CD14-positive monocyte (primary cell): ENCODE measurements at regions not wholly inside any gene's neighbourhood (a gene's known extent, or its start where the extent isn't known, plus 50 kb on each side); places are given as distances from the start of the nearest gene placed in this dataset.

Source experiments
- DNase-seq, 3 donors: peaks; one replicate each; pipeline ENCODE4 v3.0.0-alpha.2; 2011 to 2022
- H2AFZ ChIP-seq: 2 replicates; pipeline ENCODE4 v1.6.0; 2012; ENCODE audit warnings: mild to moderate bottlenecking, low read depth, low read length, inconsistent platforms; ENCODE audit not compliant: insufficient read depth, poor library complexity, severe bottlenecking
- H3K27ac ChIP-seq, 2 donors: 1 replicate in 1 of 2; 2 replicates in 1 of 2; pipeline ENCODE4 v1.5.1; 2012 to 2013; ENCODE audit warnings: low read length in 2 of 2, control low read depth in 1 of 2, inconsistent platforms in 1 of 2, low read depth in 1 of 2, mild to moderate bottlenecking in 1 of 2
- H3K27me3 ChIP-seq, 2 donors: one replicate each; pipeline versions ENCODE4 v1.6.0 to v1.6.1; 2011 to 2013; ENCODE audit warnings: low read length in 2 of 2; ENCODE audit not compliant: control insufficient read depth in 2 of 2, insufficient read depth in 2 of 2
- H3K36me3 ChIP-seq, 2 donors: replicated peaks in 1 of 2; 1 replicate in 1 of 2; 2 replicates in 1 of 2; pipeline versions ENCODE4 v1.5.1 to v1.6.1; 2012 to 2013; ENCODE audit warnings: low read length in 2 of 2, control low read depth in 1 of 2, inconsistent platforms in 1 of 2, mild to moderate bottlenecking in 1 of 2; ENCODE audit not compliant: insufficient read depth in 2 of 2, control insufficient read depth in 1 of 2
- H3K4me1 ChIP-seq, 2 donors: 1 replicate in 1 of 2; 2 replicates in 1 of 2; pipeline versions ENCODE4 v1.5.1 to v1.6.1; 2012 to 2013; ENCODE audit warnings: low read length in 2 of 2, control low read depth in 1 of 2, inconsistent platforms in 1 of 2, mild to moderate bottlenecking in 1 of 2, moderate library complexity in 1 of 2; ENCODE audit not compliant: insufficient read depth in 2 of 2, control insufficient read depth in 1 of 2
- H3K4me2 ChIP-seq: replicated peaks from 2 replicates; pipeline ENCODE3; 2012; ENCODE audit warnings: low read length, moderate library complexity, mild to moderate bottlenecking; ENCODE audit not compliant: poor library complexity, severe bottlenecking; ENCODE audit errors: extremely low read depth
- H3K4me3 ChIP-seq, 3 experiments: fragments of 200-600 bp in 1 of 3; sonication (generic) in 1 of 3; replicated peaks in 1 of 3; 1 replicate in 2 of 3; 2 replicates in 1 of 3; pipeline ENCODE4 v1.5.1; 2011 to 2013; ENCODE audit warnings: low read length in 3 of 3, mild to moderate bottlenecking in 3 of 3, control low read depth in 2 of 3, low read depth in 2 of 3, inconsistent platforms in 1 of 3, moderate library complexity in 1 of 3
- H3K79me2 ChIP-seq: 2 replicates; pipeline ENCODE4 v1.6.0; 2012; ENCODE audit warnings: mild to moderate bottlenecking, control low read depth, inconsistent platforms, low read length, moderate library complexity; ENCODE audit not compliant: insufficient read depth
- H3K9ac ChIP-seq: 2 replicates; pipeline ENCODE4 v1.6.0; 2017; ENCODE audit warnings: low read length, mild to moderate bottlenecking; ENCODE audit not compliant: insufficient read depth, poor library complexity, severe bottlenecking
- H3K9me3 ChIP-seq, 2 donors: replicated peaks in 1 of 2; 1 replicate in 1 of 2; 2 replicates in 1 of 2; pipeline versions ENCODE4 v1.5.1 to v1.6.1; 2012 to 2013; ENCODE audit warnings: low read length in 2 of 2, control low read depth in 1 of 2; ENCODE audit not compliant: control insufficient read depth in 1 of 2, insufficient read depth in 1 of 2
- H4K20me1 ChIP-seq: 2 replicates; pipeline ENCODE4 v1.6.0; 2012; ENCODE audit warnings: mild to moderate bottlenecking, low read length, control low read depth, moderate library complexity; ENCODE audit not compliant: insufficient read depth
- H3K27ac Mint-ChIP-seq, 7 donors: one replicate each; pipeline ENCODE4 v1.8.0; 2020; ENCODE audit warnings: mild to moderate bottlenecking in 7 of 7, mixed read lengths in 7 of 7, moderate library complexity in 6 of 7, inconsistent platforms in 2 of 7
- H3K27me3 Mint-ChIP-seq, 3 donors: one replicate each; pipeline ENCODE4 v1.8.0; 2021 to 2022; ENCODE audit warnings: low read depth in 3 of 3, mild to moderate bottlenecking in 3 of 3, mixed read lengths in 3 of 3, moderate library complexity in 3 of 3, inconsistent platforms in 1 of 3
- H3K36me3 Mint-ChIP-seq, 2 donors: one replicate each; pipeline ENCODE4 v1.8.0; 2020; ENCODE audit warnings: mixed read lengths in 2 of 2, inconsistent platforms in 1 of 2, mild to moderate bottlenecking in 1 of 2
- H3K4me1 Mint-ChIP-seq: one replicate; pipeline ENCODE4 v1.8.0; 2020; ENCODE audit warnings: mild to moderate bottlenecking, mixed read lengths
- H3K4me3 Mint-ChIP-seq, 2 donors: one replicate each; pipeline ENCODE4 v1.8.0; 2020; ENCODE audit warnings: mild to moderate bottlenecking in 2 of 2, mixed read lengths in 2 of 2, moderate library complexity in 1 of 2
- H3K9me3 Mint-ChIP-seq, 7 donors: one replicate each; pipeline ENCODE4 v1.8.0; 2020 to 2022; ENCODE audit warnings: mixed read lengths in 7 of 7, mild to moderate bottlenecking in 6 of 7, moderate library complexity in 6 of 7, inconsistent platforms in 2 of 7
- CTCF ChIP-seq: fragments of 200-600 bp; IDR thresholded peaks from one replicate; pipeline ENCODE4 v1.8.0; 2022; ENCODE audit warnings: antibody characterized with exemption, mild to moderate bottlenecking
- WGBS: methylation state at CpG from one replicate; pipeline ENCODE4 v1.1.5; 2013; ENCODE audit warnings: missing lambda C conversion rate; ENCODE audit not compliant: insufficient coverage; 5-methylcytosine and 5-hydroxymethylcytosine counted together
- intact Hi-C, 2 donors: fragments of 100-400 bp; cut with micrococcal nuclease; formaldehyde crosslinking; loops; one replicate each; pipeline versions ENCODE4 v1.15.0 to v1.15.1; 2023

- Mint-ChIP-seq H3K27ac (no peak overlapping the region), H3K36me3 (no peaks in the 10 kb centered on the region), H3K27me3 (peaks cover 0 to 7% (median 1%) of the 10 kb centered on the region in 3 donors), H3K4me1 (peaks cover 12% of the 10 kb centered on the region), H3K4me3 (no peak overlapping the region), H3K9me3 (no peaks in the 10 kb centered on the region)
- intact Hi-C loops, result no loop called here
- Histone ChIP-seq H3K27me3 (no peaks in the 10 kb centered on the region), H3K4me1 (no peaks in the 10 kb centered on the region), H3K27ac (no peak overlapping the region), H3K79me2 (no peaks in the 10 kb centered on the region), H4K20me1 (no peaks in the 10 kb centered on the region), H3K36me3 (no peaks in the 10 kb centered on the region), H3K4me2 (no peak overlapping the region), H3K4me3 (no peak overlapping the region), H2AFZ (no peak overlapping the region), H3K9me3 (no peaks in the 10 kb centered on the region), H3K9ac (no peak overlapping the region)
- no peak for DNase-seq
- no CpG with 5 or more reads among the region's 1 CpG for WGBS
- TF ChIP-seq CTCF, result no peak
Observed at GRCh38 chr1:115492880-115493279, 148.9 kb upstream of the VANGL1 start.

DNA sequence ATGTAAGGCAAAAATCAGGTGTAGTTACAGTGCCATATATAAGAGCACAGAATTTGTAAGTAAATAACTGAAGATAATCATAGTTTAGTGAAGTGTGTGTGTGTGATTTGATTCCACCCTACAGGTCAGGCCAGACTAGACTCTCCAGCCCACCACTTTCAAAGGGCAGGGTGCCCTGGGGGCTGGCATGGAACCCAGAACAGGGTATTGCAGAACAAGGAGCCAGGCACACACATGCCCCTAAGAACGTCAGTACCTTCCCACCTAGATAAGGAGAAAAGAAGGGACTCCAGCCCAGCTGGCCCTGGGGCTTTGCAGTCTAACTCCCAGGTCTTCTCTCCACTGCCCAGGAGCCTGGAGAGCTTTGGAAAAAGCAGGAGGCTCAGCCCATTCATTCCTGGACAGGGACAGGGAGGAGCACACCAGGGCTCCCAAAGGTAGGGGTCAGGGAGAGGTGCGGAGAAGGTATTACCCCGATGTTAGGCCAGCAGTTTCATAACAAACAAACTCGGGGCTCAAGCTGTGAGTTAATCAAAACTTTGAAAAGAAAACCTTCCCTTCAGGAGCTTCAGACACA is 149.7 kb upstream of the VANGL1 start:
- Histone ChIP-seq H3K36me3 (no peaks in the 10 kb centered on the region), H3K4me3 (no peak overlapping the region), H3K79me2 (no peaks in the 10 kb centered on the region), H2AFZ (no peak overlapping the region), H3K4me1 (no peaks in the 10 kb centered on the region), H4K20me1 (no peaks in the 10 kb centered on the region), H3K27ac (no peak overlapping the region), H3K9me3 (no peaks in the 10 kb centered on the region), H3K4me2 (no peak overlapping the region), H3K27me3 (no peaks in the 10 kb centered on the region), H3K9ac (no peak overlapping the region)
- no peak for DNase-seq
- H3K4me1 Mint-ChIP-seq, result peaks cover 12% of the 10 kb centered on the region
- no peak overlapping the region for H3K4me3 Mint-ChIP-seq
- no peaks in the 10 kb centered on the region for H3K9me3 Mint-ChIP-seq
- no peak for TF ChIP-seq CTCF
- no peaks in the 10 kb centered on the region for H3K36me3 Mint-ChIP-seq
- no CpG with 5 or more reads among the region's 4 CpGs for WGBS
- H3K27ac Mint-ChIP-seq, result no peak overlapping the region
- peaks cover 0 to 7% (median 1%) of the 10 kb centered on the region in 3 donors for H3K27me3 Mint-ChIP-seq
- intact Hi-C loops, result no loop called here
